GM20431 (cell line): ENCODE measurements at regions not wholly inside any gene's neighbourhood (a gene's known extent, or its start where the extent isn't known, plus 50 kb on each side); places are given as distances from the start of the nearest gene placed in this dataset.

Source experiments
- in situ Hi-C: fragments of 300-500 bp; cut with MseI, MboI; formaldehyde crosslinking; loops from one replicate; pipeline ENCODE4 v1.15.0; 2020; ENCODE audit warnings: low sequenced_read_pairs; ENCODE audit not compliant: unreplicated experiment

GRCh38 chr2:129673847-129674711, 305.4 kb upstream of the RAB6C start:
- in situ Hi-C loops, result no loop called here

DNA sequence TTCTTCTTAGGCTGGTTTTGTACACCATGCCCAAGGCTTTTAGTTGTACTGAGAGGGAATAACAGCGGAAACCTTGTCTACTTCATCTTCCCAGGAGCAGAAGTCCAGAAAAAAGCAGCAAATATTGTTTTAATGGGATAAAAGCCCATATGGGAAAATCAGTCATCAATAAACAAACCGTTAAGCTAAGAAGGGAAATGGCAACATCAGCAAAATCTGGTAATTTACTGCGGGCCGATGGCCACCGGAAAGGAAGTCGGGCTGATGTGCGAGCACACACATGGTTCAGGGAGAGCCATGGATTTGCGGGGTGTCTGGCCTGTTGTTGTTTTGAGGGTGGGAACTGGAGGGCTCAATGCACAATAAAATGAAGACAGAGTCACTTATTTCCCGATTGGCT, 300.7 kb upstream of the RAB6C start:
- in situ Hi-C loops, result no loop called here

DNA sequence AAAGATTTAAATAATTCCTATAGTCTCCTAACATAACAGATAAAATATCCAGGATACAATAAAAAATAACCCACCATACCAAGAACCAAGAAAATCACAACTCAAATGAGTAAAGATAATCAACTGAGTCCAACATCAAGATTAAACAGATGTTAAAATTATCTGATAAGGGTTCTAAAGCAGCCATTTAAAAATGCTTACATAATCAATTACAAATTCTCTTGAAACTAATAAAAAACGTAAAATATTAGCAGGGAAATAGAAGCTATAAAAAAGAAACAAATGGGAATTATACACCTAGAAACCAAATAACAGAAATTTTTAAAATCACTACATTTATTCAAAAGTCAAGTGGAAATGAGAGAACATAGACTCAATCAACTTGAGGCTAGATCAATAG, 297.7 kb upstream of the RAB6C start:
- in situ Hi-C loops, result no loop called here

- in situ Hi-C loops, result no loop called here
Measured at GRCh38 chr2:129689653-129690448, 289.6 kb upstream of the RAB6C start.

DNA sequence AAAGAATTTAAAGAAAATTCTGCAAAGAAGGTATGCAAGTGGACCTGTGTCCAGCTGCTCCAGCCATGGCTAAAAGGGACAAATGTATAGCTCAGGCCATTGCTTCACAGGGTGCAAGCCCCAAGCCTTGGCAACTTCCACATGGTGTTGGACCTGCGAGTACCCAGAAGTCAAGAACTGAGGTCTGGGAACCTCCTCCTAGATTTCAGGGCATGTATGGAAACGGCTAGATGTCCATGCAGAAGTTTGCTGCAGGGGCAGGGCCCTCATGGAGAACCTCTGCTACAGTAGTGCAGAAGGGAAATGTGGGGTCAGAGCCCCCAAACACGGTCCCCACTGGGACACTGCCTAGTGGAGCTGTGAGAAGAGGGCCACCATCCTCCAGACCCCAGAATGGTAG, 284.0 kb upstream of the RAB6C start:
- in situ Hi-C loops, result no loop called here

GRCh38 chr2:129698593-129698992, 280.9 kb upstream of the RAB6C start:
- in situ Hi-C loops, result no loop called here

DNA sequence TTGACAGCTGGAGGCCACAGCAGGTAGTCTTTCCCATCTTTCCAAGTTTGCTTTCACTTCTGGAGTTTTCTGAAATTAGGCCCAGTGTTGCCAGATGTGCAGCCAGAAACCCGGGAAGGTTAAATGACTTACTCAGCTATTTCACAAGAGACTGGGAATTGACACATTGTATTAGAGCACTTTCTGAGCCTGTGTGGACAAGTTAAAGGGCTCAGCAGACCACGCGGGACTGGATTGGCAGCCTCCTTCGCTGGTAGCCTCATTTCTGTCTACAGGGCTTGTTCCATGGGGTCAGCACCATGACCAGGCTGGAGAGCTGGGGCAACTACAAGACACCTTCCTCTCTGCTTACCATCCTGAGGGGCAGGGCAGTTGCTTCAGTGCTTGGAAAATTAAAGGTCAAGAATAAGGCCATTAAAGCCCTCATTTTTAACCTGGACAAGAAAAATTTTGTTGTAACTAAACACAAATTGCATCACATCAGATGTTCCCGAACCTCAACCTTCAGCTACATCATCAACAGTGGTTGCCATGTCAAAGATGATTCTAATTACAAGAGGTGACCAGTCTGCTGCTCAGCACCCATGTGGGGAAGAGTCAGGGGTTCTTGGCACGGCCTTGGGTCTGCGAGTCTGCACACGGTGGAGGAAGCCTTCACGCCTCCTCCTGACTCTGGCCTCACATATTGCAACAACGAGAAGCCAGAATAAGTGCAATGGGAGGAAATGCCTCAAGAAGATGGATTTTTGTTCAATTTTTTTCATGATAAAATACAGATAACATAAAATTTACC, 279.5 kb upstream of the RAB6C start:
- in situ Hi-C loops, result no loop called here

- in situ Hi-C loops, result no loop called here
Measured at GRCh38 chr2:129702416-129703176, 276.9 kb upstream of the RAB6C start.

- in situ Hi-C loops, result no loop called here
Measured at GRCh38 chr2:129705085-129705484, 274.4 kb upstream of the RAB6C start.

DNA sequence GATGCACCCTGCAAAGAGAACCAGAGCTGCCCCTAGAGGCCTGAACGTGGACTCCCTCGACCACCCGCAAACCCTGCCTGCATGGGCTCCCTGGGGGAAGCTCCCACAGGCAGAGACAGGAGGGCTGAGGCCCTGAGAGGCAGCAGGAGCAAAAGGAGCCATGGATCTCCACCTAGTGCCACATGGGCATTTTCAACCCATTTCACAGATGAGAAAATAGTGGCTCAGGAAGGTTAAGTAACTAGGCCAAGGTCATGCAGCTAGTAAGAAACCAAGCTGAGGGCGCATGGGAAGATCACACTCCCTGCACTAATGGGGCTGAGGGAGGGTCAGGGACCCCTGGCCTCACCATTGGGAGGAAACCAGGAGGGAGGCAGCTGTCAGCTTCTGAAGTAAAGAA, 271.7 kb upstream of the RAB6C start:
- in situ Hi-C loops, result no loop called here

DNA sequence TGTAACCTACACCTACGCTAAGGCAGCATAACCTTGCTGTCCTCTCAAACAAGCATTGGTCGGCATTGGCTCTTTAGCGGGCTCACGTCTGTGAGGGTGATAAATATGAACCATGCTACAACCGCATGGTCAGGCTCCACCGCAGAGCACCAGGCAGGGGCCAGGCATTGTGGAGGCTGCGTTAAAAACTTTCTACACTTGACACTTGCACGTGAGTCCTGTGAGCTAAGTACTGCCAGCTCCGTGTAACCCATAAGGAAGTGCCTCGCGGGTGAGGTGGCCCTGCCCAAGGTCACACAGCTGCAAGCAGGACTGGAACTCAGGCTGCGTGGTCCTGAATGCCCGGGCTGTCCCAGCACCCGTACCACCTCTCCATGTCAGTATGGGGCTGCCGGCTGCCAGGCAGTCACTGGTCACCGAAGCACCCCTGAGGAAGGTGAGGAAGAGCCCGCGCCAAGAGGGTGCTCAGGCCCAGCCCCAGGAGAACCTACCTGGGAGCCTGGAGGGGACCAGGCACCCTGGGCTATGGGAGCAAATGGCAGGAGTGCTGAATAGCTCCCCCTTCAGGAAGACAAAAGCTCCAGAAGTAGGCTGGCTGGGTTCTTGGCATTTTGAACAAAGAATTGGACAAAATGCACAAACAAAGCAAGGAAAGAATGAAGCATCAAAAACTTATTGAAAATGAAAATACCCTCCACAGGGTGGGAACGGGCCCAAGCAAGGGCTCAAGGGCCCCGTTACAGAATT, 271.1 kb upstream of the RAB6C start:
- in situ Hi-C loops, result no loop called here

DNA sequence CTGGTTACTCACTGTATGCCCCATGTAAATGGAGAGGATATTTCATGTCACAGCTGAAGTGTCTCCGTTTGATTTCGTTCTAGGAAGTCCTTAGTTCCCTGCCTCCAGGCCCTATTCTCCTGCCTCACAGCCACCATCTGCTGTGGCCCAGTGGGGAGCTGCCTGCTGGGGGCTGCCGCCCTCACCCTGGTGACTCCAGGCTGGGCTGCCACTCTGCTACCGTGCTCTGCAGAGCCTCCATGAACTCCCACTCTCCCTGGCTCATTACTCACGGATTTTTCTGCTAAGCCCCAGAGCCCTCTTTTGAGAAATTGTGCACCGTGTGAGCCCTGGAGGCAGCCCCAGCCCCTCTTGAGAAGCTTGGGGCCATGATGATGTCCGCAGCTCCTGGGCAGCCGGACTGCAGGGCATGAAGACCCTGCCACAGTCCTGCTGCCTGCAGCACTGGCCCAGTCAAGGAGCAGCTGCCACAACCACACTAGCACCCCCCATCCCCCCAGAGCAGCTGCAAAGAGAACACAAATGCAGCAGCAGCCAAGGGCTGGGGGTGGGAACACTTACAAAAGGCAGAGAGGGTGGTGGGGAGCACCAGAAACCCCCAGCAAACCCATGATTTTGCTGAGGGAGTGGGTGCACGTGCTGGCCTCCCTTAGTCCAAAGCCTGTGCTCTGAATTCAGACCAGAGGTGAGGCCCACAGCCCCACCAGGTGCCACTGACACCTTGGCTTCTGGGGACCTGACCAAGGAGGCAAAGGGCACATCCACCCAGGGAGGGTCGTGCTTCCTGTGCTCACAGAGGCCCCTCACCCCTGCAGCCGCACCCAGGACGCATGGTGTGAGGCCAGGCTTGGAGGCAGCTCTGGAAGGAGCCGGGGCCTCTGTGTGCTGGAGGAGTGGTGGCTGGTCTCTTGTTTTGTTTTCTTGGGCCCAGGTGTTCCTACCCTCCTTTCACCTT, 270.2 kb upstream of the RAB6C start:
- in situ Hi-C loops, result no loop called here

GRCh38 chr2:129709956-129710598, 269.4 kb upstream of the RAB6C start:
- in situ Hi-C loops, result no loop called here

DNA sequence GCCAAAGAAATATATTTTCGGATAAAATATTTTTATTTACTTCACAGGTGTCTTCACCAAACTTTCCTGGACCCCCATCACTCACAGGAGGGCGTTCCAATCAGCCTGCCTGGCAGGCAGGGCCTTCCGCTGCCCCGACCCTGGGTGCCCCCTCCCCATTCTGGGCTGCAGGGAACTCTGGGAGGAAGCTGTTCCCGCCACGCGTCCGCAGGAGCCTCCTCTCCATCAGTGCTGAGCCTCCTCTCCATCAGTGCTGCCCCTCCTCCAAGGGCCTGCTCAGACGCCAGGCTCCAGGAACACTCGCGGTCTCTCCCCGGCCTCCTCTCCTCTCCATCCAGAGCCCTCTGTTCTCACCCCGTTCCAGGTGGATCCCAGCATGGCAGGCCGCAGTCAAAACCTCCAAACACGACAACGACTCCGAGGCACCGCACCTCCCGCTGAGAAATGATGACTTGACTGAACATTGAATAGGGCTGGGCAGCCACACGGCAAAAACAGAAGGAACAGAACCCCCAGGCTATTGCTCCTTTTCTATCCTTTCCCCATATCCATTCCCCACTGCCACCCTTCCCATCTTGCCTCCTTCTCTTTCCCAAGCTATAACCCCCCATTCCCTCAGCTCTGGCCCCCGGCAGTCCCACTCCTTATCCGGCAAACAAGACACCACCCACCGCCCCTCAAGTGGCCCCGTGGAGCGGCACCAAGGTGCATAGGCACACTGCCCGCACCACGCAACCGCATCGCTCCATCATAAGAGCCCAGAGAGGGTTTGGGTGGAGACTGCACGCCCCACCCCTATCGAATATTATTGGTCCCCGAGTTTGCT, 268.6 kb upstream of the RAB6C start:
- in situ Hi-C loops, result no loop called here

GRCh38 chr2:129711816-129712675, 267.4 kb upstream of the RAB6C start:
- in situ Hi-C loops, result no loop called here

DNA sequence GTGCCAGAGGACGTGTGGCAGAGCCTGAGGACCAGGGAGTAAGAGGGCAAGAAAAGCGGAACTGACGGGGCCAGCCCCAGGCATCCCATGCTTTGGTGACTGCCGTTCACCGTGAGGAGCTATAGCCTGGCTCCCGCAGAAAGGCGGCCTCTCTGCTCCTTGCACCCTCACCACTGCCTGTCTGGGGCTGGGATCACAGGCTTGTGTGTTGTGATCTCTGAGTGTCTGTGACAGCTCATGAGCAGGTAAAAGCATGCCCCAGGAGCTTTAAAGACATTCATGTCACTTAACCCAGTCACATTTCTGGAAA, 266.8 kb upstream of the RAB6C start:
- in situ Hi-C loops, result no loop called here
